H1 (cell line): ENCODE measurements at regions not wholly inside any gene's neighbourhood (a gene's known extent, or its start where the extent isn't known, plus 50 kb on each side); places are given as distances from the start of the nearest gene placed in this dataset.

ENCODE experiments used
- CTCF ChIA-PET: fragments of 300-600 bp; sonication (Branson Sonifier 250); formaldehyde crosslinking; loops from one replicate; lab custom pipeline; 2021; ENCODE audit not compliant: partially characterized antibody; lab: Charles Lee
- POLR2A ChIA-PET: fragments of 300-600 bp; sonication (Branson Sonifier 250); formaldehyde crosslinking; loops from one replicate; lab custom pipeline; 2021; ENCODE audit warnings: inconsistent platforms; ENCODE audit not compliant: partially characterized antibody; lab: Charles Lee
- DNase-seq, 2 experiments: peaks; one replicate each; pipeline versions ENCODE4 v3.0.0 to v3.0.0-alpha.2; 2010 to 2022; ENCODE audit warnings: low spot score in 2 of 2, low read depth in 1 of 2, mixed read lengths in 1 of 2
- FAIRE-seq: peaks from 2 replicates; lab custom pipeline; 2011; peaks lifted over from hg19 to GRCh38; lab: Jason Lieb, UNC
- H2AFZ ChIP-seq: 2 replicates; pipeline ENCODE4 v1.8.1; 2012; ENCODE audit warnings: low read length, inconsistent platforms
- H2AK5ac ChIP-seq: 2 replicates; pipeline ENCODE4 v1.6.1; 2013; ENCODE audit warnings: low read depth, low read length
- H2BK120ac ChIP-seq: replicated peaks from 2 replicates; pipeline ENCODE3; 2013; ENCODE audit warnings: low read depth, low read length, inconsistent platforms
- H2BK12ac ChIP-seq: 2 replicates; pipeline ENCODE4 v1.6.1; 2013; ENCODE audit warnings: low read depth, low read length
- H2BK15ac ChIP-seq: 2 replicates; pipeline ENCODE4 v1.6.1; 2013; ENCODE audit warnings: low read length
- H2BK20ac ChIP-seq: 2 replicates; pipeline ENCODE4 v1.6.1; 2013; ENCODE audit warnings: low read length
- H2BK5ac ChIP-seq: 2 replicates; pipeline ENCODE4 v1.6.1; 2013; ENCODE audit warnings: low read depth, low read length
- H3K14ac ChIP-seq: 2 replicates; pipeline ENCODE4 v1.6.1; 2013; ENCODE audit warnings: inconsistent platforms; ENCODE audit not compliant: insufficient read length
- H3K18ac ChIP-seq: 2 replicates; pipeline ENCODE4 v1.6.1; 2013; ENCODE audit warnings: low read length; ENCODE audit errors: extremely low read depth
- H3K23ac ChIP-seq: 2 replicates; pipeline ENCODE4 v1.6.1; 2013; ENCODE audit warnings: inconsistent platforms; ENCODE audit not compliant: insufficient read length
- H3K23me2 ChIP-seq: 2 replicates; pipeline ENCODE4 v1.6.1; 2013; ENCODE audit warnings: low read depth, low read length
- H3K27ac ChIP-seq: 2 replicates; pipeline ENCODE4 v1.6.1; 2011; ENCODE audit warnings: low read depth, low read length, inconsistent platforms
- H3K27me3 ChIP-seq, 4 experiments: replicated peaks in 1 of 4; 1 replicate in 1 of 4; 2 replicates in 3 of 4; pipeline versions ENCODE4 v1.6.1 to v1.8.1; 2011 to 2013; ENCODE audit warnings: low read length in 3 of 4, mild to moderate bottlenecking in 3 of 4, inconsistent platforms in 2 of 4, mixed read lengths in 2 of 4, moderate library complexity in 1 of 4; ENCODE audit not compliant: control insufficient read depth in 3 of 4, insufficient read depth in 3 of 4; ENCODE audit errors: extremely low read depth in 1 of 4
- H3K36me3 ChIP-seq, 4 experiments: 2 replicates each; pipeline versions ENCODE4 v1.6.1 to v1.8.1; 2011 to 2013; ENCODE audit warnings: mild to moderate bottlenecking in 4 of 4, low read length in 3 of 4, moderate library complexity in 2 of 4, control low read depth in 1 of 4, inconsistent platforms in 1 of 4; ENCODE audit not compliant: insufficient read depth in 4 of 4, control insufficient read depth in 2 of 4
- H3K4ac ChIP-seq: replicated peaks from 2 replicates; pipeline ENCODE3; 2013; ENCODE audit warnings: low read length, low read depth, mixed read lengths, inconsistent platforms; ENCODE audit not compliant: insufficient read length
- H3K4me1 ChIP-seq, 4 experiments: replicated peaks in 1 of 4; 1 replicate in 1 of 4; 2 replicates in 3 of 4; pipeline versions ENCODE4 v1.6.1 to v1.8.1; 2011 to 2013; ENCODE audit warnings: low read length in 3 of 4, inconsistent platforms in 2 of 4, mixed read lengths in 1 of 4; ENCODE audit not compliant: insufficient read depth in 4 of 4, control insufficient read depth in 3 of 4
- H3K4me2 ChIP-seq, 2 experiments: 2 replicates each; pipeline versions ENCODE4 v1.6.1 to v1.8.1; 2011 to 2013; ENCODE audit warnings: low read depth in 2 of 2, low read length in 2 of 2, control low read depth in 1 of 2, inconsistent platforms in 1 of 2, mild to moderate bottlenecking in 1 of 2; ENCODE audit not compliant: insufficient read depth in 1 of 2
- H3K4me3 ChIP-seq, 4 experiments: fragments of 200-600, 300-600 bp in 1 of 4; sonication (generic), shearing (Covaris generic), sonication (Bioruptor Twin) in 1 of 4; 2 replicates each; pipeline versions ENCODE4 v1.5.1 to v1.8.1; 2011 to 2016; ENCODE audit warnings: low read length in 4 of 4, low read depth in 3 of 4, control low read depth in 2 of 4, inconsistent platforms in 2 of 4, mild to moderate bottlenecking in 2 of 4, mixed read lengths in 1 of 4, moderate library complexity in 1 of 4; ENCODE audit not compliant: insufficient read depth in 2 of 4; ENCODE audit errors: extremely low read depth in 1 of 4
- H3K56ac ChIP-seq: replicated peaks from 2 replicates; pipeline ENCODE3; 2013; ENCODE audit warnings: low read depth, mild to moderate bottlenecking, mixed read lengths, low read length, inconsistent platforms; ENCODE audit not compliant: insufficient read length
- H3K79me1 ChIP-seq: 2 replicates; pipeline ENCODE4 v1.6.1; 2013; ENCODE audit warnings: low read depth, low read length, control low read depth
- H3K79me2 ChIP-seq, 2 experiments: 2 replicates each; pipeline versions ENCODE4 v1.6.1 to v1.8.1; 2012 to 2013; ENCODE audit warnings: low read length in 2 of 2, mild to moderate bottlenecking in 2 of 2, inconsistent platforms in 1 of 2; ENCODE audit not compliant: insufficient read depth in 2 of 2, control insufficient read depth in 1 of 2
- H3K9ac ChIP-seq, 4 experiments: replicated peaks in 1 of 4; 1 replicate in 1 of 4; 2 replicates in 3 of 4; pipeline versions ENCODE4 v1.6.1 to v1.8.1; 2011 to 2013; ENCODE audit warnings: low read depth in 3 of 4, low read length in 3 of 4, control low read depth in 2 of 4, mild to moderate bottlenecking in 2 of 4, moderate library complexity in 2 of 4, inconsistent platforms in 1 of 4; ENCODE audit errors: extremely low read depth in 1 of 4
- H3K9me3 ChIP-seq, 2 experiments: 2 replicates each; pipeline versions ENCODE4 v1.6.1 to v1.8.1; 2012 to 2013; ENCODE audit warnings: mild to moderate bottlenecking in 2 of 2, moderate library complexity in 2 of 2, control low read depth in 1 of 2, inconsistent platforms in 1 of 2, low read depth in 1 of 2, low read length in 1 of 2, mixed read lengths in 1 of 2; ENCODE audit not compliant: insufficient read depth in 2 of 2
- H4K20me1 ChIP-seq, 2 experiments: replicated peaks in 1 of 2; 2 replicates each; pipeline versions ENCODE3 to v1.8.1; 2011 to 2013; ENCODE audit warnings: inconsistent platforms in 2 of 2, low read length in 2 of 2, mild to moderate bottlenecking in 1 of 2; ENCODE audit not compliant: insufficient read depth in 2 of 2, control insufficient read depth in 1 of 2
- H4K5ac ChIP-seq: 2 replicates; pipeline ENCODE4 v1.6.1; 2013; ENCODE audit warnings: low read length, low read depth, mixed read lengths, inconsistent platforms; ENCODE audit not compliant: insufficient read length
- H4K8ac ChIP-seq: 2 replicates; pipeline ENCODE4 v1.8.0; 2013; ENCODE audit warnings: mild to moderate bottlenecking, moderate library complexity, low read length, inconsistent platforms; ENCODE audit not compliant: insufficient read depth; ENCODE audit errors: extremely low read depth
- H4K91ac ChIP-seq: replicated peaks from 2 replicates; pipeline ENCODE3; 2013; ENCODE audit warnings: low read length, mixed read lengths, inconsistent platforms; ENCODE audit not compliant: insufficient read length
- EP300 ChIP-seq, 2 experiments: IDR thresholded peaks; 1 replicate in 1 of 2; 2 replicates in 1 of 2; pipeline ENCODE4 v1.6.1; 2011 to 2012; ENCODE audit warnings: low read depth in 2 of 2, low read length in 2 of 2, mild to moderate bottlenecking in 2 of 2, borderline replicate concordance in 1 of 2, inconsistent platforms in 1 of 2, moderate library complexity in 1 of 2
- SIN3A ChIP-seq, 2 experiments: IDR thresholded peaks in 1 of 2; conservative IDR thresholded peaks in 1 of 2; 2 replicates each; pipeline ENCODE4 v1.6.1; 2011 to 2012; ENCODE audit warnings: low read length in 2 of 2, improper control_type of control experiment in 1 of 2, low read depth in 1 of 2, mild to moderate bottlenecking in 1 of 2
- SUZ12 ChIP-seq: fragments of 200-600 bp; sonication (generic); IDR thresholded peaks from 2 replicates; pipeline ENCODE4 v1.6.1; 2012; ENCODE audit warnings: mild to moderate bottlenecking, inconsistent platforms, low read length, moderate library complexity, mixed read lengths
- TCF12 ChIP-seq: IDR thresholded peaks from 2 replicates; pipeline ENCODE4 v1.6.1; 2011; ENCODE audit warnings: low read depth, mild to moderate bottlenecking, low read length
- WGBS, 2 experiments: shearing (Covaris generic) in 1 of 2; methylation state at CpG; one replicate each; pipeline versions ENCODE4 v1.1.6 to v1.1.7; 2013 to 2015; ENCODE audit warnings: low lambda C conversion rate in 2 of 2, mixed read lengths in 2 of 2, inconsistent platforms in 1 of 2, low coverage in 1 of 2, missing lambda C conversion rate in 1 of 2; ENCODE audit not compliant: insufficient replicate concordance in 2 of 2, insufficient coverage in 1 of 2, insufficient read length in 1 of 2; ENCODE audit errors: extremely low coverage in 1 of 2, missing lambda C conversion rate in 1 of 2; 5-methylcytosine and 5-hydroxymethylcytosine counted together

DNA sequence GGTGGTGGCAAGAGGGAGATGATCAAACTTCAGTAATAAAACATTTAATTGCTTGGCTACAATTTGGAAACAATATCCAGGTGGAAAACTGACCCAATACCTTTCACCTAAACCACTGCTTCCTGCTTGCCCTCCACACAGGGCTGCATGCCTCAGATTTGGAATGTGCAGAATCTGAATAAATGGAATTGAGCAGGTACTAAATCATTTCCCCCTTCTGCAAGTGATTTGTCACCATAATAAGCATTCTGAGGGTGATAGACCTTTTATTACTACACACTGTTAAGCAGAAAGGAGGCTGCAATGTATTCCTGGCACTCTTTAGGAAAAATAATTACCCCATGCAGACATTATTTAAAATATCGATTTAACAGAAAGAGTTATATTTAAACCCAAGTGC is 291.8 kb downstream of the IDS start:
- no peak overlapping the region for H3K18ac ChIP-seq

More for the DNA sequence above, 291.8 kb downstream of the IDS start:
- Histone ChIP-seq H4K20me1 (no peaks in the 10 kb centered on the region), H3K56ac (no peak overlapping the region), H4K91ac (no peak overlapping the region), H2AK5ac (no peak overlapping the region), H3K27ac (no peak overlapping the region), H2BK20ac (no peak overlapping the region), H3K4ac (no peak overlapping the region), H3K4me3 (no peak overlapping the region), H3K79me2 (no peaks in the 10 kb centered on the region), H3K4me1 (no peaks in the 10 kb centered on the region), H3K14ac (no peak overlapping the region), H2BK15ac (no peak overlapping the region), H2AFZ (no peak overlapping the region), H3K4me2 (no peak overlapping the region), H3K79me1 (no peaks in the 10 kb centered on the region), H2BK5ac (no peak overlapping the region), H3K23me2 (no peaks in the 10 kb centered on the region), H3K9me3 (0 out of 4 replicates have a peak, but pooled peaks cover 0 to 3% of the 10 kb centered on the region in 2 experiments), H4K5ac (no peak overlapping the region), H3K27me3 (no peaks in the 10 kb centered on the region), H4K8ac (no peak overlapping the region), H3K9ac (no peak overlapping the region), H2BK12ac (no peak overlapping the region), H3K23ac (no peak overlapping the region), H2BK120ac (no peak overlapping the region), H3K36me3 (no peaks in the 10 kb centered on the region)
- CTCF ChIA-PET: no interaction called here
- TF ChIP-seq TCF12 (no peak), SIN3A (conservative IDR thresholded peaks at IDR 0.05 in 1 of 2, IDR thresholded peaks at IDR 0.05 in 1 of 2; ENCODE audit: low read depth in 1 of 2, low read length in 2 of 2) (no peak), EP300 (IDR thresholded peaks at IDR 0.05; ENCODE audit: borderline replicate concordance in 1 of 2, low read depth in 2 of 2, low read length in 2 of 2) (no peak), SUZ12 (no peak)
- POLR2A ChIA-PET: no interaction called here
- FAIRE-seq (no peak), DNase-seq (no peak)
- no CpG with 5 or more reads among the region's 1 CpG for WGBS, 2 experiments
